ENCODE measurements at regions not wholly inside any gene's neighbourhood (a gene's known extent, or its start where the extent isn't known, plus 50 kb on each side); places are given as distances from the start of the nearest gene placed in this dataset.

- ChIA-PET CTCF (no interaction called here), POLR2A (no interaction called here)
- H3K9ac ChIP-seq (ENCODE audit: low read length) = no peak overlapping the region
- H3K4me2 ChIP-seq (replicated peaks; ENCODE audit: low read depth, low read length, poor library complexity, severe bottlenecking) = no peak overlapping the region
- no peaks in the 10 kb centered on the region for H3K9me3 ChIP-seq (ENCODE audit: control extremely low read depth in 1 of 3, control insufficient read depth in 2 of 3, insufficient read depth in 1 of 3, low read length in 2 of 3)
- H3K79me2 ChIP-seq (ENCODE audit: control insufficient read depth, insufficient read depth, low read length) = no peaks in the 10 kb centered on the region
- H3K36me3 ChIP-seq (replicated peaks in 1 of 2; ENCODE audit: control extremely low read depth in 1 of 2, control insufficient read depth in 1 of 2, extremely low read depth in 1 of 2, insufficient read depth in 2 of 2, low read length in 1 of 2) = no peaks in the 10 kb centered on the region
- H3K27ac Mint-ChIP-seq = no peak overlapping the region
- no peak overlapping the region for H3K4me3 Mint-ChIP-seq
- no peaks in the 10 kb centered on the region for H3K27me3 Mint-ChIP-seq
- no peak for TF ChIP-seq EZH2 (IDR thresholded peaks at IDR 0.05; ENCODE audit: borderline replicate concordance, insufficient read depth, low read depth, low read length, poor library complexity, severe bottlenecking)
- TF ChIP-seq, protein P1, sequence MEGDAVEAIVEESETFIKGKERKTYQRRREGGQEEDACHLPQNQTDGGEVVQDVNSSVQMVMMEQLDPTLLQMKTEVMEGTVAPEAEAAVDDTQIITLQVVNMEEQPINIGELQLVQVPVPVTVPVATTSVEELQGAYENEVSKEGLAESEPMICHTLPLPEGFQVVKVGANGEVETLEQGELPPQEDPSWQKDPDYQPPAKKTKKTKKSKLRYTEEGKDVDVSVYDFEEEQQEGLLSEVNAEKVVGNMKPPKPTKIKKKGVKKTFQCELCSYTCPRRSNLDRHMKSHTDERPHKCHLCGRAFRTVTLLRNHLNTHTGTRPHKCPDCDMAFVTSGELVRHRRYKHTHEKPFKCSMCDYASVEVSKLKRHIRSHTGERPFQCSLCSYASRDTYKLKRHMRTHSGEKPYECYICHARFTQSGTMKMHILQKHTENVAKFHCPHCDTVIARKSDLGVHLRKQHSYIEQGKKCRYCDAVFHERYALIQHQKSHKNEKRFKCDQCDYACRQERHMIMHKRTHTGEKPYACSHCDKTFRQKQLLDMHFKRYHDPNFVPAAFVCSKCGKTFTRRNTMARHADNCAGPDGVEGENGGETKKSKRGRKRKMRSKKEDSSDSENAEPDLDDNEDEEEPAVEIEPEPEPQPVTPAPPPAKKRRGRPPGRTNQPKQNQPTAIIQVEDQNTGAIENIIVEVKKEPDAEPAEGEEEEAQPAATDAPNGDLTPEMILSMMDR (IDR thresholded peaks at IDR 0.05) = no peak
- no peak for DNase-seq
- no peak overlapping the region for H3K4me3 ChIP-seq (ENCODE audit: control extremely low read depth in 1 of 5, extremely low read depth in 1 of 5, insufficient read depth in 1 of 5, low read depth in 2 of 5, low read length in 4 of 5)
- no peak overlapping the region for H2AFZ ChIP-seq (ENCODE audit: insufficient read depth, low read depth, low read length, poor library complexity, severe bottlenecking)
- peaks cover 6% of the 10 kb centered on the region for H3K9me3 Mint-ChIP-seq (ENCODE audit: insufficient read depth)
- H3K27me3 ChIP-seq (replicated peaks in 1 of 4; ENCODE audit: control extremely low read depth in 1 of 4, control insufficient read depth in 3 of 4, insufficient read depth in 4 of 4, low read length in 3 of 4) = no peaks in the 10 kb centered on the region
- no peak for ATAC-seq (ENCODE audit: low read depth)
- intact Hi-C loops (cut with micrococcal nuclease) = no loop called here
- no peaks in the 10 kb centered on the region for H4K20me1 ChIP-seq (ENCODE audit: control insufficient read depth, insufficient read depth, low read length, poor library complexity, severe bottlenecking)
- no peaks in the 10 kb centered on the region for H3K4me1 Mint-ChIP-seq
- H3K4me1 ChIP-seq (ENCODE audit: control insufficient read depth in 2 of 2, insufficient read depth in 2 of 2, low read length in 2 of 2) = no peaks in the 10 kb centered on the region
- WGBS (ENCODE audit: insufficient coverage) = 86% methylated on average over 1 of the region's 3 CpGs
- no peak overlapping the region for H3K27ac ChIP-seq (ENCODE audit: low read length in 2 of 2)
Measured at GRCh38 chr11:29300420-29300819, 716.4 kb downstream of the KCNA4 start.

DNA sequence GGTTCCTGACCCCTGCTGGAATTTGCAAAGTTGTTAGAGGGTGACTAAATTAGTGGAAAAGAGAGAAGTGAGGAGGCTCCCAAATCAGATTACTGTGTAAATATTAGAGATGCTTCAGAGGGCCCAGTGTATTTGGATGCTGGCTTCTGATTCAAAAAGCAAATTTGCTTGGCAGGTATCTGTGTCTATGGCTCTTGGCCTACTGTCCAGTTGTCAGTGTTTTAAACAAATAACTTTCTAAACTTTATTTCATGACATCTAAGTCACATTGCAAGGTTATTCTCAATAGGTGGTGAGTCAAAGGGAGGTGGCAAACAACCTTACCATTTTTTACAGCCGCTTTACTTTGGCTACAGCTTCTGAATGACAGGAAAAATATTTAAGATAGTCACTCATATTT, 720.1 kb downstream of the KCNA4 start:
- no peak for ATAC-seq (ENCODE audit: low read depth)
- Histone ChIP-seq H3K36me3 (replicated peaks in 1 of 2; ENCODE audit: control extremely low read depth in 1 of 2, control insufficient read depth in 1 of 2, extremely low read depth in 1 of 2, insufficient read depth in 2 of 2, low read length in 1 of 2) (no peaks in the 10 kb centered on the region), H3K4me3 (ENCODE audit: control extremely low read depth in 1 of 5, extremely low read depth in 1 of 5, insufficient read depth in 1 of 5, low read depth in 2 of 5, low read length in 4 of 5) (no peak overlapping the region), H3K4me2 (replicated peaks; ENCODE audit: low read depth, low read length, poor library complexity, severe bottlenecking) (no peak overlapping the region), H3K27ac (ENCODE audit: low read length in 2 of 2) (no peak overlapping the region), H3K9me3 (ENCODE audit: control extremely low read depth in 1 of 3, control insufficient read depth in 2 of 3, insufficient read depth in 1 of 3, low read length in 2 of 3) (peaks cover 0 to 1% (median 0%) of the 10 kb centered on the region in 3 donors), H4K20me1 (ENCODE audit: control insufficient read depth, insufficient read depth, low read length, poor library complexity, severe bottlenecking) (no peaks in the 10 kb centered on the region), H3K27me3 (replicated peaks in 1 of 4; ENCODE audit: control extremely low read depth in 1 of 4, control insufficient read depth in 3 of 4, insufficient read depth in 4 of 4, low read length in 3 of 4) (no peaks in the 10 kb centered on the region), H3K4me1 (ENCODE audit: control insufficient read depth in 2 of 2, insufficient read depth in 2 of 2, low read length in 2 of 2) (no peaks in the 10 kb centered on the region), H3K9ac (ENCODE audit: low read length) (no peak overlapping the region), H2AFZ (ENCODE audit: insufficient read depth, low read depth, low read length, poor library complexity, severe bottlenecking) (no peak overlapping the region), H3K79me2 (ENCODE audit: control insufficient read depth, insufficient read depth, low read length) (no peaks in the 10 kb centered on the region)
- no peaks in the 10 kb centered on the region for H3K27me3 Mint-ChIP-seq
- no peak for TF ChIP-seq EZH2 (IDR thresholded peaks at IDR 0.05; ENCODE audit: borderline replicate concordance, insufficient read depth, low read depth, low read length, poor library complexity, severe bottlenecking)
- intact Hi-C loops (cut with micrococcal nuclease) = no loop called here
- no CpG with 5 or more reads among the region's 1 CpG for WGBS (ENCODE audit: insufficient coverage)
- H3K4me3 Mint-ChIP-seq = no peak overlapping the region
- peaks cover 5% of the 10 kb centered on the region for H3K9me3 Mint-ChIP-seq (ENCODE audit: insufficient read depth)
- no peaks in the 10 kb centered on the region for H3K4me1 Mint-ChIP-seq
- DNase-seq = no peak
- ChIA-PET CTCF (no interaction called here), POLR2A (no interaction called here)
- no peak overlapping the region for H3K27ac Mint-ChIP-seq

Measured in B cell (primary cell).